ENCODE measurements at regions not wholly inside any gene's neighbourhood (a gene's known extent, or its start where the extent isn't known, plus 50 kb on each side); places are given as distances from the start of the nearest gene placed in this dataset.

DNA sequence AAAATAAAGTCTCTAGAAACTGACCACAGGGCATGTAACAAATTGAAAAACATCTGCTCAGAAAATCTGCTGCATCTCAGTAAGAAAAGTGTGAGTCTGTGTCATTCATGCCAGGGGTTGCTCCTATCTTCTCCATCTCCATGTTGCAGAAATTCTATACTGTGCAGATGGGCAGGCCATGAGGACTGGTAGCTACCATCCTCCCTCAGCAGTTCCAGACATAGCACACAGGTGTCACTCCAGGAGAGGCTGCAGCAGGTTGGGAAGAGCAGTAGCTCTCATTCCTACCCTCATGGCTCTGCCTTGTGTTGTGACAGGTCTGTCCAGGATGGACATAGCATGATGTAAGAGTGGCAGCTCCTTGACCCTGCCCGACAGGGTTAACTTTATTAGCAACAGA, 173.4 kb downstream of the NDUFS4 start:
- TF ChIP-seq RAD21 (IDR thresholded peaks at IDR 0.05; ENCODE audit: low read depth): peak; percentile 28; the same call in 1 of the 2 replicates
- no peak for TF ChIP-seq EGR1 (IDR thresholded peaks at IDR 0.05)
- TF ChIP-seq CEBPB (IDR thresholded peaks at IDR 0.05): no peak

DNA sequence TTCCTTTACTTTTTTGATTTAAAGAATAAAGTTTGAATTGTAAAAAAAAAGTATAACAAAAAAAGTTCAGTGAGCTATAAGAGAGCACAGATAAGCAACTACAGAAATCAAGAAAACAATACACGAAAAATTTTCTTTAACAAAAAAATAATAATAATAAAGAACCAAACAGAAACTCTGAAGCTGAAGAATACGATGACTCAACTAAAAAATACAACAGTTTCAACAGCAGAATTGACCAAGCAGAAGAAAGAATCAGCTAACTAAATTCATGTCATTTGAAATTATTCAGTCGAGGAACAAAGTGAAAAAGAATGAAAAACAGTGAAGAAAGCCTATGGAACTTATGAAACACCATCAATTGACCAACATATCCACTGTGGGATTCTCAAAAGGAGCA, 177.7 kb downstream of the NDUFS4 start:
- TF ChIP-seq RAD21 (IDR thresholded peaks at IDR 0.05; ENCODE audit: low read depth) (no peak), CREB1 (IDR thresholded peaks at IDR 0.05; ENCODE audit: low read depth) (no peak), ZBTB7A (IDR thresholded peaks at IDR 0.05; ENCODE audit: low read depth) (no peak), EP300 (IDR thresholded peaks at IDR 0.05; ENCODE audit: borderline replicate concordance) (no peak), TCF12 (IDR thresholded peaks at IDR 0.05; ENCODE audit: low read depth) (no peak), CEBPB (IDR thresholded peaks at IDR 0.05) (no peak)
- TF ChIP-seq, protein P1, sequence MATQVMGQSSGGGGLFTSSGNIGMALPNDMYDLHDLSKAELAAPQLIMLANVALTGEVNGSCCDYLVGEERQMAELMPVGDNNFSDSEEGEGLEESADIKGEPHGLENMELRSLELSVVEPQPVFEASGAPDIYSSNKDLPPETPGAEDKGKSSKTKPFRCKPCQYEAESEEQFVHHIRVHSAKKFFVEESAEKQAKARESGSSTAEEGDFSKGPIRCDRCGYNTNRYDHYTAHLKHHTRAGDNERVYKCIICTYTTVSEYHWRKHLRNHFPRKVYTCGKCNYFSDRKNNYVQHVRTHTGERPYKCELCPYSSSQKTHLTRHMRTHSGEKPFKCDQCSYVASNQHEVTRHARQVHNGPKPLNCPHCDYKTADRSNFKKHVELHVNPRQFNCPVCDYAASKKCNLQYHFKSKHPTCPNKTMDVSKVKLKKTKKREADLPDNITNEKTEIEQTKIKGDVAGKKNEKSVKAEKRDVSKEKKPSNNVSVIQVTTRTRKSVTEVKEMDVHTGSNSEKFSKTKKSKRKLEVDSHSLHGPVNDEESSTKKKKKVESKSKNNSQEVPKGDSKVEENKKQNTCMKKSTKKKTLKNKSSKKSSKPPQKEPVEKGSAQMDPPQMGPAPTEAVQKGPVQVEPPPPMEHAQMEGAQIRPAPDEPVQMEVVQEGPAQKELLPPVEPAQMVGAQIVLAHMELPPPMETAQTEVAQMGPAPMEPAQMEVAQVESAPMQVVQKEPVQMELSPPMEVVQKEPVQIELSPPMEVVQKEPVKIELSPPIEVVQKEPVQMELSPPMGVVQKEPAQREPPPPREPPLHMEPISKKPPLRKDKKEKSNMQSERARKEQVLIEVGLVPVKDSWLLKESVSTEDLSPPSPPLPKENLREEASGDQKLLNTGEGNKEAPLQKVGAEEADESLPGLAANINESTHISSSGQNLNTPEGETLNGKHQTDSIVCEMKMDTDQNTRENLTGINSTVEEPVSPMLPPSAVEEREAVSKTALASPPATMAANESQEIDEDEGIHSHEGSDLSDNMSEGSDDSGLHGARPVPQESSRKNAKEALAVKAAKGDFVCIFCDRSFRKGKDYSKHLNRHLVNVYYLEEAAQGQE (IDR thresholded peaks at IDR 0.05; ENCODE audit: low read depth): no peak

DNA sequence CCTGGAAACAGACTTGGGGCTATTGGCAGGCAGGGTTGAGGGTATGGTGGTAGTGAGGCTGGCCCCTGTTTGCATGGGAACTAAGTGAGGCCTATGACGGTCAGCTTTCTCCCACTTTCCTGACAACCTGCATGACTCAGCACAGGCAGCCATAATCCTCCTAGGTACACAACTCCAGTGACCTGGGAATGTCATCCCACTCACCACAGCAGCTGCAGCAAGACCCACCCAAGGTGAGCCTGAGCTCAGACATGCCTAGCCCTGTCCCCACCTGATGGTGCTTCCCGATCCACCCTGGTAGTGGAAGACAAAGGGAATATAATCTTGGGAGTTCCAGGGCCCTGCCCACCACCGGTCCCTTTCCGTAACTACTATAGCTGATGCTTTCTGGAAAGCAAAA, 178.7 kb downstream of the NDUFS4 start:
- TF ChIP-seq EGR1 (IDR thresholded peaks at IDR 0.05) (no peak), TEAD4 (IDR thresholded peaks at IDR 0.05) (no peak), ZBTB7A (IDR thresholded peaks at IDR 0.05; ENCODE audit: low read depth) (no peak), EP300 (IDR thresholded peaks at IDR 0.05; ENCODE audit: borderline replicate concordance) (no peak), TAF1 (IDR thresholded peaks at IDR 0.05; ENCODE audit: low read depth) (no peak), RAD21 (IDR thresholded peaks at IDR 0.05; ENCODE audit: low read depth) (no peak), CEBPB (IDR thresholded peaks at IDR 0.05) (no peak), TCF12 (IDR thresholded peaks at IDR 0.05; ENCODE audit: low read depth) (no peak)
- TF ChIP-seq, protein P2, sequence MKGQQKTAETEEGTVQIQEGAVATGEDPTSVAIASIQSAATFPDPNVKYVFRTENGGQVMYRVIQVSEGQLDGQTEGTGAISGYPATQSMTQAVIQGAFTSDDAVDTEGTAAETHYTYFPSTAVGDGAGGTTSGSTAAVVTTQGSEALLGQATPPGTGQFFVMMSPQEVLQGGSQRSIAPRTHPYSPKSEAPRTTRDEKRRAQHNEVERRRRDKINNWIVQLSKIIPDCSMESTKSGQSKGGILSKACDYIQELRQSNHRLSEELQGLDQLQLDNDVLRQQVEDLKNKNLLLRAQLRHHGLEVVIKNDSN (IDR thresholded peaks at IDR 0.05): no peak
- TF ChIP-seq, protein P3, sequence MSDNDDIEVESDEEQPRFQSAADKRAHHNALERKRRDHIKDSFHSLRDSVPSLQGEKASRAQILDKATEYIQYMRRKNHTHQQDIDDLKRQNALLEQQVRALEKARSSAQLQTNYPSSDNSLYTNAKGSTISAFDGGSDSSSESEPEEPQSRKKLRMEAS (IDR thresholded peaks at IDR 0.05): no peak
- TF ChIP-seq, protein P1 (IDR thresholded peaks at IDR 0.05; ENCODE audit: low read depth): no peak

DNA sequence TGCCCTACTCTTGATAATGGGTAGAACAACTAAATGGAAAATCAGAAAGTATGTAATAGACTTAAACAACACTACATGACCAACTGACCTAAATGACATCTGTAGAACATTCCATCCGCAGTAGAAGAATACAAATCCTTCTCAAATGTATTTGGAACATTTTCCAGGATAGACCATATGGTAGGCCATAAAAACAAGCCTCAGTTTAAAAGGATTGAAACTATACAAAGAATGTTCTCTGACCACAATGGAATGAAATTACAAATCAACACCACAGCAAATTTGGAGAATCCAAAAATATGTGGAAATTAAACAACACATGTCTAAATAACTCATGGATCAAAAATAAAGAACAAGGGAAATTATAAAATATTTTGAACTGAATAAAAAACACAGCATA, 189.2 kb downstream of the NDUFS4 start:
- TF ChIP-seq NFIC (IDR thresholded peaks at IDR 0.05) (no peak), EP300 (IDR thresholded peaks at IDR 0.05; ENCODE audit: borderline replicate concordance) (no peak), CEBPB (IDR thresholded peaks at IDR 0.05) (no peak), TAF1 (IDR thresholded peaks at IDR 0.05; ENCODE audit: low read depth) (no peak), YY1 (IDR thresholded peaks at IDR 0.05; ENCODE audit: low read depth) (no peak), FOXM1 (IDR thresholded peaks at IDR 0.05; ENCODE audit: borderline replicate concordance, low read depth) (no peak), ZBTB7A (IDR thresholded peaks at IDR 0.05; ENCODE audit: low read depth) (no peak), TEAD4 (IDR thresholded peaks at IDR 0.05) (no peak)
- TF ChIP-seq, protein P1 (IDR thresholded peaks at IDR 0.05; ENCODE audit: low read depth): no peak
- TF ChIP-seq, protein P3 (IDR thresholded peaks at IDR 0.05): no peak

DNA sequence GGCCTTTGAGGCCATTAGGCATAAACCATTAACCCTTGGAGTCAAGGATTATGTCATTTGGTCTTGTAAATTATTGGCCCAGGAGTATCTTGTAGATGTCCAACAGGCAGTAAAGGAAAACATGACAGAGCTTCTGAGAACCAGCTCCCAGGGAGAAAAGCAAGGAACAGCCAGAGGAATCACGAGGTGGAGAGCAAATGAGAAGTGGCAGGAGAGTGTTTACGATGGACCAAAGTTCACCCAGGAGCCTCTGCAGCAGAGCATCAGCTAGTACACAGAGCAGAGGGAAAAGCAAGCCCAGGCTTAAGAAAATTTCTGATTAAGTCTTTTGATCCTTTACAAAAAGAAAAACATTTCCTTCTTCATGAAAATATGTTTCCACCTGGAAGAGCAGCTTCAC, 206.2 kb downstream of the NDUFS4 start:
- TF ChIP-seq CEBPB (IDR thresholded peaks at IDR 0.05): no peak
- TF ChIP-seq NFIC (IDR thresholded peaks at IDR 0.05): no peak
- TF ChIP-seq EP300 (IDR thresholded peaks at IDR 0.05; ENCODE audit: borderline replicate concordance): no peak
- TF ChIP-seq ZBTB7A (IDR thresholded peaks at IDR 0.05; ENCODE audit: low read depth): no peak
- TF ChIP-seq, protein P1 (IDR thresholded peaks at IDR 0.05; ENCODE audit: low read depth): no peak
- no peak for TF ChIP-seq FOXM1 (IDR thresholded peaks at IDR 0.05; ENCODE audit: borderline replicate concordance, low read depth)
- no peak for TF ChIP-seq TAF1 (IDR thresholded peaks at IDR 0.05; ENCODE audit: low read depth)
- TF ChIP-seq EGR1 (IDR thresholded peaks at IDR 0.05): no peak
- TF ChIP-seq, protein P2 (IDR thresholded peaks at IDR 0.05): no peak
- TF ChIP-seq CREB1 (IDR thresholded peaks at IDR 0.05; ENCODE audit: low read depth): no peak
- TF ChIP-seq RAD21 (IDR thresholded peaks at IDR 0.05; ENCODE audit: low read depth): no peak
- no peak for TF ChIP-seq TEAD4 (IDR thresholded peaks at IDR 0.05)
- TF ChIP-seq, protein P3 (IDR thresholded peaks at IDR 0.05): no peak
- no peak for TF ChIP-seq TCF12 (IDR thresholded peaks at IDR 0.05; ENCODE audit: low read depth)
- TF ChIP-seq YY1 (IDR thresholded peaks at IDR 0.05; ENCODE audit: low read depth): no peak
